GM18507 (cell line): ENCODE measurements at regions not wholly inside any gene's neighbourhood (a gene's known extent, or its start where the extent isn't known, plus 50 kb on each side); places are given as distances from the start of the nearest gene placed in this dataset.

Source experiments
- DNase-seq: peaks from one replicate; pipeline ENCODE4 v3.0.0; 2011; ENCODE audit warnings: low read depth; ENCODE audit not compliant: insufficient read length; ENCODE audit errors: extremely low spot score
- FAIRE-seq: peaks from 2 replicates; lab custom pipeline; 2011; peaks lifted over from hg19 to GRCh38; lab: Jason Lieb, UNC

- no peak for DNase-seq
- no peak for FAIRE-seq
These were observed 102.5 kb upstream of the PTGFR start for GRCh38 chr1:78388275-78388674.

- no peak for FAIRE-seq
- DNase-seq = no peak
These were observed 89.6 kb upstream of the PTGFR start for GRCh38 chr1:78401148-78401547.

DNA sequence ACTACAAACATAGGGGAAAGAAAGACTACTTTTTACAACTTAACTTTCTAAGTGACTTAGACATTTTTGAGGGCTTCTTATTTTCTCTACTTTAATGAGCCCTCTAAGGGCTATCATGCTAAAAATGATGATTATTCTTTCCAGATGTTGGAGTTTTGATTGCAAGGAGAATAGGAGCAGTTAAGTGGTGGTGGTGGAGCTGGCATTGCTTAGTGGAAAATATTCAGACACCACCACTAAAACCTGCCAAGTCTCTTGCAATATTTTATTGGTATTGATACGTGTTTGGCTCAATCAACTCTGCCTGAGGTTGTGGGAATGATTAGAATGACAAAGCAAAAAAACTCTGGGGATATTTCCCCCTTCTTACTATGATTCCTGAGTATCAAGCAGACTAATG lies 82.6 kb upstream of the PTGFR start:
- DNase-seq (no peak), FAIRE-seq (no peak)

- FAIRE-seq (no peak), DNase-seq (no peak)
These were observed 82.0 kb upstream of the PTGFR start for GRCh38 chr1:78408810-78409209.

- DNase-seq (no peak), FAIRE-seq (no peak)
These were observed 80.1 kb upstream of the PTGFR start for GRCh38 chr1:78410643-78411042.

DNA sequence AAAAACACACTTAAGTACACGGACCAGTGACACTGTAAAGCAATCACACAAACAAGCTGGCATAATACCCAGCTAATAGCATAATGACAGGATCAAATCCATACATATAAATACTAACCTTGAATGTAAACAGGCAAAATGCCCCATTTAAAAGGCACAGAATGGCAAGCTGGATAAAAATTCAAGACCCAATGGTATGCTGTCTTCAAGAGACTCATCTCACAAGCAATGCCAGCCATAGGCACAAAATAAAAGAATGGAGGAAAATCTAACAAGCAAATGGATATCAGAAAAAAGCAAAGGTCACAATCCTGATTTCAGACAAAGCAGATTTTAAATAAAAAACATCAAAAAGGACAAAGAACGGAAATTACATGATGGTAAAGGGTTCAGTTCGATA lies 79.1 kb upstream of the PTGFR start:
- no peak for FAIRE-seq
- DNase-seq = no peak

- no peak for DNase-seq
These were observed 75.6 kb upstream of the PTGFR start for GRCh38 chr1:78415165-78415564.

GRCh38 chr1:78419309-78419708 lies 71.5 kb upstream of the PTGFR start:
- no peak for FAIRE-seq
- DNase-seq = no peak

More at GRCh38 chr1:78415165-78415564, 75.6 kb upstream of the PTGFR start:
- no peak for FAIRE-seq

DNA sequence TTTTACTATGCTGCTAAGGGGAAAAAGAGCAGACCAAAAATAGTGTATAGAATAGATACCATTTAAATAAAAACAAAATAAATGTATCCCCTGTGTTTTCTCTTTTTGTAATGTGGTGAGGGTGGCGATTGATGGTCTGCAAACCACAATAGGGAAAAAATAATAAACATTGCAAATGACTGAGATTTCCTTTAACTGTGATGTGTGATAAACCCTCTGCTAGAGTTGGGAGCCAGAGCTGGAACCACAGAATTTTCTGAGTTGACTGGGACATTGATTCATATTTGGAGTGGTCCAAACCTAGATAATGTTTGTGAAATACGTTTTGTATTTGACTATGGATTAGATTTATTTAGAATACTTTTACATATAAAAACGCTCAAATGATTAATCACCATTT lies 70.6 kb upstream of the PTGFR start:
- DNase-seq = no peak
- no peak for FAIRE-seq

DNA sequence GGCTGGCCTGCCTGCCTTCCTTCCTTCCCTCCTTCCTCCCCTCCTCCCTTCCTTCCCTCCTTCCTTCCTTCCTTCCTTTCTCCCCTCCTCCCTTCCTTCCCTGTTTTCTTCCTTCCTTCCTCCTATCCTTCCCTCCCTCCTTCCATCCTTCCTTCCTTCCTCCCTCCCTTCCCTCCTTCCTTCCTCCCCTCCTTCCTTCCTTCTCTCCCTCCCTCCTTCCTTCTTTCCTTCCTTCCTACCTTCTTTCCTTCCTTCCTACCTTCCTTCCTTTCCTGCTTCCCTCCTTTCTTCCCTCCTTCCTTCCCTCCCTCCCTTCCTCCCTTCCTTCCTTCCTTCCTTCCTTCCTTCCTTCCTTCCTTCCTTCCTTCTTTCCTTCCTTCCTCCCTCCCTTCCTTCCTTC lies 70.1 kb upstream of the PTGFR start:
- FAIRE-seq (no peak), DNase-seq (no peak)

DNA sequence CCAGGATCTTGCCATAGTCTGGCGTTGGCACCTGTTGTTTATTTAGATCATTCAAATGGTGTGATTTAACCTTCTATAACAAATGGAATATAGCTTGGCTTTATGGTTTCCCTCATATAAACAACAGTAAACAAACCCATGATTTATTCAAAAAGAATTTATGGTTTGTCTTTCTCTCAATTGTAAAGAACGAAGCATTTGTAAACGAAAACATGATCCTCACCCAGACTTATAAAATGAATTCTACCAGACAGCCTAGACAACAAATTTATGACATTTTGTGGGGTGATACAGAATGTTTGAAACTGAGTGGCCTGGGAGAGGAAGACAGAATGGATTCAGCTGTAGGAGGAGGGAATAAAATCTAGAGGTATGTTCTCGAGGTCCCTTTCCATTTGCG lies 66.1 kb upstream of the PTGFR start:
- DNase-seq (no peak), FAIRE-seq (no peak)

- FAIRE-seq (no peak), DNase-seq (no peak)
These were observed 64.4 kb upstream of the PTGFR start for GRCh38 chr1:78426408-78426807.

DNA sequence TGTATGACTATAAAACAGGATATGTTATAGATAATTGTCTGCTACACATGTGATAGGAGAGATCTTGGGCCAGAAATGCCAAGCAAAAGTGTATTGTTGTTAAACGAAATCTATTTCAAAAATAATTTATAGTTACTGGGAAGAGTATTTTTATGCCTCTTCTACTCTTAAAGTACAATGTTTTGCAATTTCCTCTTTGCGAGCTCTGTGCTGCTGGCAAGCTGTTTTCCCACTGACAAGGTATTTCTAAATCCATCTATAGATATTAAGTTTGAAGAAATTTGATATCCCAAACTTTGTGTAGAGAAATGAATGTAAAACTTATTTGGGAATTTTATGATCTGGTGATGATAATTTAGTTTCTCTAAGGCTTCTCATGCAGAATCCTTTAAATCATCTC lies 63.3 kb upstream of the PTGFR start:
- no peak for FAIRE-seq
- DNase-seq = no peak

DNA sequence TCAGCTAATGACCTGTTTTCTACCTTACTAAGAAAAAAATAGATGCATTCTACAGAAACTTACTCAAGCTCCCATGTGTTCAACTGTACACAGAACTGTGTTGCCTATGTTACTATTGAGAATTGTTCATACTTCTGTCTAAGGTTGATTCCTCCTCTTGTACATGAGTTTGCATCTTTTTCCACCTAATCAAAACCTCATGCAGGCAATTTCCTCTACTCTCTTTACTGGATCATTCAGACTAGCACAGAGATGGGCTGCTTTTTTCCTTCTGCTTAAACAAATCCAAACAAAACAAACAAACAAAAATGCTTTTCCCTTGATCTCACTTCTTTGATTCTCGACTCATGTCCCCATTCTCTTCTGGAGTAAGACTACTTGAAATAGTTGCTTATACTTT lies 58.8 kb upstream of the PTGFR start:
- FAIRE-seq = no peak
- no peak for DNase-seq

DNA sequence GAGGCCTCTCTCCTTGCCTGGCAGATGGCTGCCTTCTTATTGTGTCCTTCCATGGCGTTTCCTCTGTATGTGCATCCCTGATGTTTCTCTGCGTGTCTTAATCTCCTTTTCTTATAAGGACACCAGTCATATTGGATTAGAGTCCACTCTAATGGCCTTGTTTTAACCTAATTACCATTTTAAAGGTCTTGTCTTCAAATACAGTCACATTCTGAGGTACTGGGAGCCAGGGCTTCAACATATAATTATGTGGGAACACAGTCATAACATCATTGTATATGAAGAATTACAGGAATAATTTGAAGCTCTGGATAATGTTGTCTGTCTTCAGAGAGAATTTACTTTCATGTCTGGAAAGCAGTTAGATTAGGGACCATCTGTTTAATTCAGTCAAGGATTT lies 56.4 kb upstream of the PTGFR start:
- DNase-seq (no peak), FAIRE-seq (no peak)

DNA sequence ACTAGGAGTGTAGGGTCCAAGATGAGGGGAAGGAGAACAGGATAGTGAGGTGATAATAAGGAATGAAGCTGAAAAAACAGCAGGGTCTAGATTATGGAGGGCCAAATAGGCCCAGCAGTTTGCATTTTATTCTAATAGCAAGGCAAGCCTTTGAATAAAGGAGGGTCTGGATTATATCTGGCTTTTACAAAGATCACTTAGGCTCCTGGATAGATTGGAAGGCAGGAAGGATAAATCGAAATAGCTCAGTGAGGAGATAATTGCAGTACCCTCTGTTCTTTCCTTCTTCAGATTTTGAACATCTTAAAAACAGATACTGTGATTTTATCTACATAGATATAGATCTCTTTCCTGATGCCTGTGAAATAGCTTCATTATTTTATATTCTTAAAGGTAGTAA lies 53.8 kb upstream of the PTGFR start:
- no peak for DNase-seq
- no peak for FAIRE-seq

- FAIRE-seq (no peak), DNase-seq (no peak)
These were observed 53.4 kb upstream of the PTGFR start for GRCh38 chr1:78437396-78437795.

GRCh38 chr1:78437941-78438340 lies 52.8 kb upstream of the PTGFR start:
- DNase-seq (no peak), FAIRE-seq (no peak)

DNA sequence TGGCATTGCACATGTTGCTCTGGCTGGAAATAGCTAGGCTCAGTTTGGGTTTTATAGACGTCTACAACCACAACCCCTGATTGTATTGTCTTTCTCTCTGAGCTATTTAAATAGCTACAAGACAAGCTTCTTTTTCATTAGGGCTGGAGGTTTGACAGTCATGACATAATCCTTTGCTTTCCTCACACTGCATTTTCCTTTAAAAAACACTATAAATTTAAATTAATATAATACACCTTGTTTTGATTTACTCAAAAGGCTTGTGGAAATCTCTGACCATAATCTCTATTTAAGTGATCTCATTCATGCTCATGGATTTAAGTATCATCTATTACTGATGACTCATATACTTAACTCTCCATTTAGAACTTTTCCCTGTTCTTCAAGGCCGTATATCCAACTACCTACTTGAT lies 50.4 kb upstream of the PTGFR start:
- DNase-seq (no peak), FAIRE-seq (no peak)
